ENCODE measurements at regions not wholly inside any gene's neighbourhood (a gene's known extent, or its start where the extent isn't known, plus 50 kb on each side); places are given as distances from the start of the nearest gene placed in this dataset.

DNA sequence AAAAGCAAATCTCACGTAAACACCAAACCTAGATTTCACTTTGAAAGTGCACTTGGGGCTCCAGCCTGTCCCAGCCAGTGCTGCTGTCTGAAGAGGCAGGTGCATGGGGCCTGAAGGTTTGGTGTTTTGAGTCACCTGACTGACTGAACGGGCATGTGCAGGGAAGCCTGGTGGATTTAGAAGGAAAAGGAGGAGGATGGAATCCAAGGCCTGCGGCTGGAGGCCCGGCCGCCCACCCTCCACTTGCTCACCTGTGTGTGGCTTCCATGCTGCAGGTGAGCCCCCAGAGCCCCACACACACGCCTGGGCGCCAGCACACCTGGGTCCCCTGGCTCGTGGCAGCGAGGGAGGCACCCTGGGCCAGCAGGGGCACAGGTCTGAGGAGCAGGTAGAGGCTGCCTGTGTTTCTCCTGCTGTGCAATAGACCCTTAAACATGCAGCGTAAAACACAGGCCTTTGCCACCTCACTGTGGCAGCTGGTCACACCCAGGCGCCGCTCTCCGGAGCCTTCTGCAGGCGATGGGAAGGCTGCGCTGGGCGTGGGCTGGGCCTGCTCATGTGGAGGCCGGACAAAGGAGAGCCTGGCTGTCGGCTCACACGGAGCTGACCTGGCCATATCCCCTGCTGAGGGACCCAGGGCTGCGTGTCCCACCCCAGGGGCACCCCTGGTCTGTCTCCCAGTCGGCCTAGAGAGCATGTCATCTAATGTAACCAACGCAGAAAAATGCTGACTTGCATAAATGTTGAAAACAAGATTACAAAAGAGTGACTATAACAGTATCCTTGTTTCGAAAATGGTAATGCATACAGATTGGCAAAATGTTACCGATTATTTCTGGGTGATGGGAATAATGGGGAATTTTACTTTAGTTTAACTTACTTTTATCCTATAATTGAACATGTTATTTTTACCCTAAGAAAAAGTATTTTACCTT, 71.3 kb downstream of the TMEM18 start:
- Histone ChIP-seq H2BK120ac (replicated peaks; ENCODE audit: low read depth, low read length) (no peak overlapping the region), H3K27me3 (replicated peaks in 1 of 4; ENCODE audit: control insufficient read depth in 3 of 4, extremely low read depth in 1 of 4, insufficient read depth in 3 of 4, low read length in 3 of 4) (0 out of 7 replicates have a peak, but pooled peaks cover 0 to 2% (median 0%) of the 10 kb centered on the region in 4 experiments), H3K4ac (replicated peaks; ENCODE audit: insufficient read length, low read depth, low read length) (no peak overlapping the region), H3K79me1 (ENCODE audit: low read depth, low read length) (no peaks in the 10 kb centered on the region), H4K20me1 (replicated peaks in 1 of 2; ENCODE audit: control insufficient read depth in 1 of 2, insufficient read depth in 2 of 2, low read length in 2 of 2) (peaks cover 0 to 7% of the 10 kb centered on the region in 2 experiments), H2BK5ac (ENCODE audit: low read depth, low read length) (no peak overlapping the region), H4K8ac (ENCODE audit: extremely low read depth, insufficient read depth, low read length) (no peak overlapping the region; the same call in 1 of the 2 replicates), H2AFZ (ENCODE audit: low read length) (no peak overlapping the region), H3K4me1 (replicated peaks in 1 of 4; ENCODE audit: control insufficient read depth in 3 of 4, insufficient read depth in 4 of 4, low read length in 3 of 4) (no peaks in the 10 kb centered on the region; a peak in 1 of 7 replicates), H2AK5ac (ENCODE audit: low read depth, low read length) (no peak overlapping the region), H3K9ac (replicated peaks in 1 of 4; ENCODE audit: extremely low read depth in 1 of 4, low read depth in 3 of 4, low read length in 3 of 4) (no peak overlapping the region), H2BK15ac (ENCODE audit: low read length) (no peak overlapping the region), H3K4me2 (ENCODE audit: insufficient read depth in 1 of 2, low read depth in 2 of 2, low read length in 2 of 2) (no peak overlapping the region), H3K36me3 (ENCODE audit: control insufficient read depth in 2 of 4, insufficient read depth in 4 of 4, low read length in 3 of 4) (no peaks in the 10 kb centered on the region; a peak in 1 of 8 replicates), H3K14ac (ENCODE audit: insufficient read length) (no peak overlapping the region), H3K9me3 (ENCODE audit: insufficient read depth in 2 of 2, low read depth in 1 of 2, low read length in 1 of 2) (no peaks in the 10 kb centered on the region; a peak in 1 of 4 replicates), H2BK12ac (ENCODE audit: low read depth, low read length) (no peak overlapping the region), H3K18ac (ENCODE audit: extremely low read depth, low read length) (no peak overlapping the region), H4K5ac (ENCODE audit: insufficient read length, low read depth, low read length) (no peak overlapping the region), H3K23ac (ENCODE audit: insufficient read length) (no peak overlapping the region), H3K27ac (ENCODE audit: low read depth, low read length) (no peak overlapping the region), H2BK20ac (ENCODE audit: low read length) (no peak overlapping the region), H3K56ac (replicated peaks; ENCODE audit: insufficient read length, low read depth, low read length) (no peak overlapping the region), H4K91ac (replicated peaks; ENCODE audit: insufficient read length, low read length) (peak overlapping the region; percentile 77), H3K79me2 (ENCODE audit: control insufficient read depth in 1 of 2, insufficient read depth in 2 of 2, low read length in 2 of 2) (no peaks in the 10 kb centered on the region), H3K23me2 (ENCODE audit: low read depth, low read length) (peaks cover 10% of the 10 kb centered on the region; the same call in 1 of the 2 replicates), H3K4me3 (ENCODE audit: extremely low read depth in 1 of 4, insufficient read depth in 2 of 4, low read depth in 3 of 4, low read length in 4 of 4) (no peak overlapping the region)
- FAIRE-seq (no peak), DNase-seq (ENCODE audit: low read depth in 1 of 2, low spot score in 2 of 2) (peak in 1 of 2 experiments; percentile 39)
- 87% methylated on average over 23 of the region's 24 CpGs; no CpG with 5 or more reads in 1 of the 2 experiments for WGBS, 2 experiments (ENCODE audit: extremely low coverage in 1 of 2, insufficient coverage in 1 of 2, insufficient read length in 1 of 2, insufficient replicate concordance in 2 of 2, low coverage in 1 of 2, low lambda C conversion rate in 2 of 2, missing lambda C conversion rate in 1 of 2)
- no peak for TF ChIP-seq HDAC6 (IDR thresholded peaks at IDR 0.05; ENCODE audit: low read depth, low read length)
- peak; percentile 88 for TF ChIP-seq MAFK (IDR thresholded peaks at IDR 0.05; ENCODE audit: low read depth, low read length)
- POLR2A ChIA-PET (ENCODE audit: partially characterized antibody), result no interaction called here
- CTCF ChIA-PET (ENCODE audit: partially characterized antibody), result interaction anchor here (1.2 kb wide), 1 partner anchor 189 kb away, joined by 3 read pairs; no protein-coding TSS in a partner anchor
